ENCODE measurements at regions not wholly inside any gene's neighbourhood (a gene's known extent, or its start where the extent isn't known, plus 50 kb on each side); places are given as distances from the start of the nearest gene placed in this dataset.

DNA sequence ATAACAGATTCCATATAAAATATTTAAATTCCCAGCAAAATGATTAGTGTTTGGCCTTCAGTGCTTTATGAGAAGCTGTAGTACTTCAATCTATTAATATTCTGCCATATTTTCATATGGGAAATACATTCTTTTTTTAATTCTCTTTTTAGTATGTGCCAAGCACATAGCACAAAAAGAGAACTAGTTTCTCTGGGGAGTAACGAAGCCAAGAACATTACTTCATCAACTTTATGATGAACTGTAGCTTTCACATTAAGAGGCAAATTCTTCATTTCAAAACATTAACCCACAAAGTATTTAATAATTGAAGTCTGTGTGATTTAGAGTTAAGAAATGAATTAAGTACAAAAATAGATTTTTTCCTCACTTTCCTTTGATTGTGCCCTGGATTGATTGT lies 281.0 kb upstream of the EYS start:
- TF ChIP-seq EZH2 (IDR thresholded peaks at IDR 0.05; ENCODE audit: borderline replicate concordance, low read depth, low read length, severe bottlenecking) (no peak), POLR2A (IDR thresholded peaks at IDR 0.05; ENCODE audit: low read depth, low read length) (no peak), GATA2 (IDR thresholded peaks at IDR 0.05; ENCODE audit: insufficient read depth, insufficient read length, low read depth, low read length) (no peak)
- TF ChIP-seq, protein P1, sequence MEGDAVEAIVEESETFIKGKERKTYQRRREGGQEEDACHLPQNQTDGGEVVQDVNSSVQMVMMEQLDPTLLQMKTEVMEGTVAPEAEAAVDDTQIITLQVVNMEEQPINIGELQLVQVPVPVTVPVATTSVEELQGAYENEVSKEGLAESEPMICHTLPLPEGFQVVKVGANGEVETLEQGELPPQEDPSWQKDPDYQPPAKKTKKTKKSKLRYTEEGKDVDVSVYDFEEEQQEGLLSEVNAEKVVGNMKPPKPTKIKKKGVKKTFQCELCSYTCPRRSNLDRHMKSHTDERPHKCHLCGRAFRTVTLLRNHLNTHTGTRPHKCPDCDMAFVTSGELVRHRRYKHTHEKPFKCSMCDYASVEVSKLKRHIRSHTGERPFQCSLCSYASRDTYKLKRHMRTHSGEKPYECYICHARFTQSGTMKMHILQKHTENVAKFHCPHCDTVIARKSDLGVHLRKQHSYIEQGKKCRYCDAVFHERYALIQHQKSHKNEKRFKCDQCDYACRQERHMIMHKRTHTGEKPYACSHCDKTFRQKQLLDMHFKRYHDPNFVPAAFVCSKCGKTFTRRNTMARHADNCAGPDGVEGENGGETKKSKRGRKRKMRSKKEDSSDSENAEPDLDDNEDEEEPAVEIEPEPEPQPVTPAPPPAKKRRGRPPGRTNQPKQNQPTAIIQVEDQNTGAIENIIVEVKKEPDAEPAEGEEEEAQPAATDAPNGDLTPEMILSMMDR (IDR thresholded peaks at IDR 0.05; ENCODE audit: extremely low read depth in 1 of 2, insufficient read depth in 1 of 2, low read depth in 1 of 2, low read length in 2 of 2) = no peak
- TF ChIP-seq, protein P2, sequence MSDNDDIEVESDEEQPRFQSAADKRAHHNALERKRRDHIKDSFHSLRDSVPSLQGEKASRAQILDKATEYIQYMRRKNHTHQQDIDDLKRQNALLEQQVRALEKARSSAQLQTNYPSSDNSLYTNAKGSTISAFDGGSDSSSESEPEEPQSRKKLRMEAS (IDR thresholded peaks at IDR 0.05; ENCODE audit: insufficient read depth, insufficient read length) = no peak

All from endothelial cell of umbilical vein (primary cell).